GM18517 (cell line): ENCODE measurements at regions not wholly inside any gene's neighbourhood (a gene's known extent, or its start where the extent isn't known, plus 50 kb on each side); places are given as distances from the start of the nearest gene placed in this dataset.

Experiments
- ATAC-seq: cut with Tn5 transposase; IDR thresholded peaks from one replicate; pipeline ENCODE4 v1.9.1; 2021; ENCODE audit warnings: mild to moderate bottlenecking, moderate library complexity; ENCODE audit not compliant: unreplicated experiment

DNA sequence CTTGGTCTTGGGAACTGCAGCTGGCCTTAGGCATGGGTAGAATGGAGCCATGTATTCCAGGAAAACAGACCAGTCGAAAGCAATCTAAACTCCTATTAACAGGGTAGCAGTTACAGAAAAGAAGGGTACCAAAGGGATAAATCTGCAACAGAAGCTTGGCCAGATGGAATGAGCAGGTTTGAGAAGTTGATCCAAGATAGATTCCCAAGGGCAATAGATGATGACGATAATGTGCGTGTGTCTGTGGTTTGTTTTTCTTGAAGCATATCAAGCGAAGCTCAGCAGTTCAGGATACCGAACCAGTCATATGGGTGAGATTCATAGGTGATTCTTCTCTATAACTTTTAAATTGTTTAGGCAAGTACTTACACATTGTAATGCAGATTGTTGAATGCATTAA is 203.8 kb upstream of the SEMA6D start:
- no peak for ATAC-seq

DNA sequence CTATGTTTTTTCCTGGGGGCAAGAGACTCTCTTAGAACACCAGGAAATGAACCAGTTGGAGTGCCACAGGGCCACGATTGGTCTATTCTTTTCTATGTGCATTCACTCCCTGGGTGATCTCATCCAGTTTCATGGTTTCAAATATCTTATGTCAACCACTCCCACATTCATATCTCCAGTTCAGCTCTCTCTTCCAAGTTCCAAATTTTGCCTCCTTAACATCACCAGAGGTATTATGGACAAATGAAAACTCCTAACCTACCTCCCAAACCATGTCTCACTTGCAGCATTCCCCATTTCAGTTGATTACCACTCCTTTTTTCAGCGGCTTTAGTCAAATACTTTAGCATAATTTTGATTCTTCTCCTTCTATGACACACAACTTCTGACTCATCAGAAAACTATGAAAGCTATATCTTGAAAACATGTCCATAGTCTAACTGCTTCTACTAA is 203.1 kb upstream of the SEMA6D start:
- no peak for ATAC-seq

DNA sequence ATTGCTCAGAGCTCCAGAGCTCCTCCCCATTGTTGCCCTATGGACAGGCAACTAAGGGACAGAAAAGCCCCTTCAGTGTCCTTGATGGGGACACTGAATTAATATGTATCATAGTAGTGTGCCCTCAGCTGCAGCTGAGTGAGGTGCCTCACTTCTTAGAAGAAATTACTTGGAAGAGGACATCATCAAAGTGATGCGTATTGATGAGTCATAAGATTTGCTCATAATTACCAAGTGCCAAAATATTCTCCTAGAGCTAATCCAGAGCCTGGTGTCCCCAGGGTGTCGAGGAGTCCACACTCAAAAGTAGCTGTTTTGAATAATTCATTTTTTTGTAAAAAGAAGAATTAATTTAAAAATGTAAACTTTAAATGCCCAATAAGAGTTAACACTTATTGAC is 200.7 kb upstream of the SEMA6D start:
- ATAC-seq = no peak

DNA sequence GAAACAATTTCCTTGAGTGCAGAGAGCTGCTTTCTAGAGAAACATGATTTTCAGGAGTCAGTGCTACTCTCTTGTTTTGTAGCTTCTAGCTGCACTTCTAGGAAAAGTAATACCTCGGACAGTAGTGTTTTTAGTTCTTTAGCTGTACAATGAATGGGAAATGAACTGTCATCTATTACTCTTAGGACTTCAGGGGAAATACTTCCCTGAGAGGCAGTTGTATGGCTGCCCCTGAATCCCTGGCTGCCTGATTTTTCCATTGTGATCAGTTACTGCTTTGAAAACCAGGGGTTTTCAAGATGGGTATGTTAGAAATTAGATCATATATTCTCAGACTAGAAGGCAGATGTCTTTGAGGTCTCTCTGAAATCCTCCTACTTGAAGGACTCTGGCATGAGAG is 200.3 kb upstream of the SEMA6D start:
- ATAC-seq = no peak

DNA sequence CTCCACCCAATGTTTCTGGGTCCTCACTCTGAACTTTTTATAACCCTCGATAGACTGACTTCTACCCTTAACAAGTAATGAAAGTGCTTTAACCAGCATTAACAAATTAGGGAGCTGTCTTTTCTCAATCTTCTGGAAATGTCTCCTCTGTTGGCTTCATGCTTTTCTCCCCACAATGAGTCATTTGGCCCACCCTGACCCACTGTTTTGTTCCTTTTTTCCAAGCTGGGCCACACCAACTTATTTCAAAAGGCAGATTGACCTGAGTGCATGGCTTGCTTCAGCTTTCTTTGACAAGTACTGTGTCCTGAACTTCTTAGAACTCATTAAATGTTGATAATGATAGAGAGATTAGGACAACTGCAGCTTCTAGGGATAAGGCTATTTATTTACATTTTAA is 199.6 kb upstream of the SEMA6D start:
- no peak for ATAC-seq

DNA sequence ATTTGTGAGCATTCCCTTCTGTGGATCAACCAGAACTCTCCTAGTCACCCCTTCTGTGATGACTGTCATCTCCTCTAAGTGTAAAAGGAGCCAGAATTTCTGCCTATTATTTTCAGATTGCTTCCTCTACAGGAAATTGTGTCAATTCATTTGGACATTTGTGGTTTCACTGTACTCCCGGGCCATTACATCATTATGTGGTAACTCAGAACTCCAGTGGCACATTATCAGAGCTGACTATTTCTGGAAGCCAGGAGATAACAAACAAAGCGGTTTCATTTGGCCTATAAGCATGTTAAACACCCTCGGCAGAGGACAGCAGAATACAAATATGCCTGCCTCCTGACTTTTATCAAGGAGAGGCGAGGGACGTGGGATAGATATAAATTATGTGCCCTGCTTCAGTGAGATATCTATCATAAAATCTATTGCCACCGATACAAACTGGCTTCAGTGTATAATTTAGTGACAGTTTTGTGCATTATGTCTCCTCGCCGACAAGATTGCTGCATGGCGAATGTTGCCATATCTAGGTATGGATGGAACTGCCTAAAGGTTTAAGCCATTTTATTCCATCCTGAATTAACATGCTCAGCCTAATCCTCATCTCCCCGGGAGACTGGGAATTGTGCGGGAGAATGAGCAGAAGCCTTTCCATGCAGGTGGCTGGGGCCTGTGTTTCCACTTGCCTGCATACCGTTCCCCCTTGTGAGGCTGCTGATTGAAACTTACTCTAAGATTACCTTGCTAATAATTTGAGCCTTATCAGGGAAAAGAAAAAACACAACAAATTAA is 193.4 kb upstream of the SEMA6D start:
- no peak for ATAC-seq

DNA sequence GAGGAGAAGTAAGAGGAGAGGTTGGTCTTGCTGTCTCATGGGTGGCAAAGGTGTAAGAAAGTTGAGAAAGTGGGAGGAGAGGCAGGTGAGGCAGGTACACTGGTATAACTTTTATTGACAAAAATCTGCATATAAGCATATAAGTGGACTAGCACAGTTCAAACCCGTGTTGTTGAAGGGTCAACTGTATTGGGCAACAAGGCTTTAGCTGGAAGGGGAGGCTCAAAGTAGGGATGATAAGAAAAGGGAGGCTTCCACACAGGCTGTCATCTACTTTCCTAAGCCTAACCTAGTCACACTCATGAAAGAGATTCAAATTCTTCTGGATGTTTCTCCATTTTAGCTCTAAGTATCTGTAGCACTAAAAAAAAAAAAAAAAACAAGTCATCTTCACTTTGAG is 188.1 kb upstream of the SEMA6D start:
- no peak for ATAC-seq

DNA sequence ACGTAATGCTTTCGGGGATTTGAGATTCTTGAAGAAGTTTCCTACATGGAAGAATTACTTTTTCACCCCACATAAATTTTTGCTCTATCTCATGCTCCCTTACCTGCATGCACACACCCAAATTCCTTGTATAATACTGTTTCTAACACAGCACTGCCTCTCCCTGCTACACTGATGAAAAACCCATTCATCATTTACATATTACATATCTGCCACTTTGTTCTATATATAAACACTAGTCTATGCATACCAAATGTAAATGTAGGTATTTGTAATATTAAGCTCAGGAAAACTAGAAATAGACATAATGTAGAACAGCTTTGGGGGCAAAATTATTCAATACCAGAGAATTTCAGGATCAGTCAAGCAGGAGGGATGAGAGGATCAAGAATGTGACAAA is 182.6 kb upstream of the SEMA6D start:
- ATAC-seq = no peak

DNA sequence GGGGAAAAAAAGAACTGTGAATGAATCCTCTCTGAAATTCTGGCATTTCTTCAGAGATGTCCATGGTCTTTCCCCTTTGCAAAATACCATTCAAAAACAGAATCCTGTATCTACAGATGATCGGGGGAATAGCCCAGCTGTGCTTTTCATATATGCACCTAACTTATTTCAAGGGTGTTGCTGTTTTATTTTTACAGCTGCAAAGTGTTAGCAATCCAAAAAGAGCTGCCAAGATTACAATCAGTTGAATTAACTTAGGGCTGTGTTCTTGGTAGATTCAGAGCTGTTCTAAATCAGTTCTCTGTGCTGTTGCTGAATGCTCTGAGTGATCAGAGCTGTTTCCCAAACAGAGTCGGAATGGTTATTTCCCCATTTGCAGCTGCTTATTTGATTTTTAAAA is 175.7 kb upstream of the SEMA6D start:
- ATAC-seq = no peak

DNA sequence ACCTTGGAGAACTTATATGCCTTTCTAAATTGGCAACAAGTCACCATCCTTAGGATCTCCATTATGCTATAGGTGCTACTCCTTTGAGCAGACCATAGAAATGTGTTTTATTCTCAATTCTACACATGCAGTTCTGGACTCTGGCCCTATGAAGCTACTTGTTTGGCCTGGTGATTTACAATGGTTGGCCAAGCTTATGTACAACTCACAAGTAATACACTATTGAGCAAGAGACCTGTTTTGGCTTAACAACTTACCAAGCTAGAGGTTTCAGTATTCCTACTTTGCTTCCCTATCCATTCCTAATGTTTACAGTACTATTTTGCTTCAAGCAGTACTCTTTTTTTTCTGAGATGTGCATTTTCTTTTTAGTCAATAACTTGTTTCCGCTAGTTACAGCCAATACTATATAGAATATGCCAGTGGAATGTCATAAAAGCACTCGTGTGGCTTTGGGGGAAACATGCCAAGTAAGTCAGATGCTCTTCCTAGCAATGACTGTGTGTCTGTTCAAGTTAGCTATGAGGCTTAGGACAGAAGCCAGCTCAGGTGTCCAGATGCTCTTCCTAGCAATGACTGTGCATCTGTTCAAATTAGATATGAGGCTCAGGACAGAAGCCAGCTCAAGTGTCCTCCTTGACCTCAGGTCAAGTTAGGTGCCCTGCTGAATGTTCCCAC is 174.9 kb upstream of the SEMA6D start:
- ATAC-seq = no peak

DNA sequence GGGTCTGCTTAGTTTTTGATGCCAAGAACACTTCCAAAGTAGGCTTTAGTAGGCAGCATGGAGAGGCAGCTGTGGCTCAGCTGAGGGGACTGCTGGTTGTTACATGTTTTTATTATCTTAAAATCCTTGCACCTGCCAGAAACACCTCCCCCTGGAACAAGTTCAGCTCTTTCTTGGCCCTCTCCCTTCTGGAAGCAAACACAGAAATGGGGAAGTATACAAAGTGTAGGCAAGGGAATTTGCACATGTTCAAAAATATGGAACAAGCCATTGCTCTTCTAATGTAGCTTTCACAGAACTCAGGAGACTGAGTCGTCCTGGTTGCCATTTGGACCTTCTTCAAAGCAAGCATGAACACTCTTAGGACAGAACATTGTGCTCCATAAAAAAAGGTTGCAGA is 169.1 kb upstream of the SEMA6D start:
- no peak for ATAC-seq

DNA sequence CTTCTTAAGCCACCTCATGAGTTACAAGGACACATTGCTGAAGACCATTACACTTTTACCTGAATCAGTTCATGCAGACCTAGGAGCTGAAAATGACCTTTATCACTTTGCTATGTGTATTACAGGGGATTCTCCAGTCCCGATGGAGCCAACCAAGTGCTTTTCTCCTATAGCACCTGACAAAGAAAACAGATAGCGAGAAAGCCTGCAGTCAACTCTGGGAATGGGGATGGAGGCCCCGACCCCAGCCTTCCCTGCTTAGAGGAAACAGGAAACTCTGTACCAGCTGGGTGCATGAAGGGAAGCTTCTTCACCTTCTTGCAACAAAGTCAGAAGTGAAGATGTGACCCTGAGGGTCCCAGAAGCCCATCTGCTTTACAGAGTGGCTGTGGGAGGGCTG is 168.3 kb upstream of the SEMA6D start:
- ATAC-seq = no peak

DNA sequence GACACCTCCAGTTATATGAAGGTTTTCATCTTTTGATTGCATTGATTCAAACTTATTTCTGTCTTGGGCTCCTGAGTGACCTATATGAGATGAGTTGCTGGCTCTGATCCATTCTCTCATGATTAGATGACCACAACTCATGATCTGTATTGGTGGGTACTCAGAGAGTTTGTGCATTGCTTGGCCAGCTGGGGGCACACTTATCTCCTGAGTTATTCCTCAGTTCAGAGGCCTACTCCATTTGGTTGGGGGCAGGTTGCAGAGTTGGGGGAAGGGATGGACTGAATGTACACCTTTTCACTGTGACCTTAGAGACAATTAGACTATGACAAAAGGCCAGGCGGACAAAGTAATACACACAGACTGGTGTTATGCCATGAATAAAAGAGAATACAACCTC is 166.2 kb upstream of the SEMA6D start:
- ATAC-seq = no peak

DNA sequence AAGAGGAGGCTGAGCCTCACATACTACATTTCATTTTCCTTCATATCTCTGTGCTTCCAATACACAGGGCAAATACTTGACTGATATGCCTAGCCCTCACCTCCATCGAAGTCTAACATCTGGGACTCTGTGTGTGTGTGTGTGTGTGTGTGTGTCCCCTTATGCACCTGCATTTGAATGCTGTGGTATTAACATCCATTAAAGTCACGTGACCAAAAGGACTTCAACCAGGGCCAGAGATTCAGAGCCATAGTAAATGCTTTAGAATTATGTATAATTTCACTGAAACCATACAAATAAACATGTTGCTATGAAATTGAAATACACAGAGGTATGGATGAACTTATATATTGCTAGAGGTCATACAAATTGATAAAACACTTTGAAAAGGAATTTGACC is 165.8 kb upstream of the SEMA6D start:
- no peak for ATAC-seq

DNA sequence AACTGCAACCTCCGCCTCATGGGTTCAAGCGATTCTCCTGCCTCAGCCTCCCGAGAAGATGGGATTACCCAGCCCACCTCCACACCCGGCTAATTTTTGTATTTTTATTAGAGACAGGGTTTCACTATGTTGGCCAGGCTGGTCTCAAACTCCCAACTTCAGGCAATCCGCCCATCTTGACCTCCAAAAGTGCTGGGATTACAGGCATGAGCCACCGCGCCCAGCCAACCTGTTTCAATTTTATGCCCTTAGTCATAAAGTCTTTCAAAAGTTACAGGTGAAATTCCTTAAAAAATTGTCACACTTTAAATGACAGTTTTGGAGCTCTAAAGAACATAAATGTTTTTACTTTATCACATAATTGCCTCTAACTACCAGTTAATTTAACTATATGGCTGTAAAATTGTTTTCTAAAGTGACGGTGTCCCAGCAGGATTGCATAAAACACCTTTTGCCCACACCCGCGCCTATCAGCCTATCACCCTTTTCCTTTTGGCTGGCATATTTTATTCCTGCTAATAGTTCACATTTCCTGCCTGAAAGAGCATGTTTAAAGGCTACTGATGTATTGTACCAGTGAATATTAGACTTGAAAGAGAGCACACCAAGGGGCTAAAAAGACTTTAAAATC is 164.2 kb upstream of the SEMA6D start:
- ATAC-seq = no peak

DNA sequence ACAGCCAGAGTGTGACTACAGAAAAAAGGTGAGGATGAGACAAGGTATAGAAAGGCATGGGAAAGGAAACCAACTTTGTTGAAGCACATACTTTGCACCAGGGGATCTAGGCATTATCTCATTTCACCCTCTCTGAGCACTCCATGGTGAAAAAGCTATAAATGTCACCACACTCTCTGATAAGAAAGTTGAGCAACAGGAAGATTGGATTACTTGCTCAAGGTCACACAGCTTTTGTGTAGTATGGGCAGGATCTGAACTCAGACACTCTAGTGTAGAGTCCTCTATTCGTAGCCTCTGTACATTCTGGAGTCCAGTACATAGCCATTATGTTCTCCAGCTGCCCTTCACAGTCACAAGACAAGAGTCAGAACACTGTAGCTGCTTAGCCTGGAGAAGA is 163.4 kb upstream of the SEMA6D start:
- ATAC-seq = no peak

DNA sequence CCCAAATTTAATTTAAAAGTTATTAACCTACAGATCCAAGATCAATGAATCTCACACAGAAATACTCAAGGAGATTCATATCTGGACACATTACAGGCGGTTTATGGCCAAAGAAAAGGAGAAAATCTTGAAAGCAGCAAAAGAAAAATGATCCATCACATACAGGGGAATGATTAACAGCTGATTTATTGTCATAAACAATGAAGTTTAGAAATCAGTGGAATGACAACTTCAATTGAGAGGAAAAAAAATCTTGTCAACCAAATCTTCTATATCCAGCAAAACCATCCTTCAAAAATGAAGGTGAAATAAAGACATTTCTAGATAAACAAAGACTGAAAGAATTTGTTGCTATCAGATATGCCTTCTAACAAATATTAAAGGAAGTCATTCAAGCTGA is 156.2 kb upstream of the SEMA6D start:
- no peak for ATAC-seq

DNA sequence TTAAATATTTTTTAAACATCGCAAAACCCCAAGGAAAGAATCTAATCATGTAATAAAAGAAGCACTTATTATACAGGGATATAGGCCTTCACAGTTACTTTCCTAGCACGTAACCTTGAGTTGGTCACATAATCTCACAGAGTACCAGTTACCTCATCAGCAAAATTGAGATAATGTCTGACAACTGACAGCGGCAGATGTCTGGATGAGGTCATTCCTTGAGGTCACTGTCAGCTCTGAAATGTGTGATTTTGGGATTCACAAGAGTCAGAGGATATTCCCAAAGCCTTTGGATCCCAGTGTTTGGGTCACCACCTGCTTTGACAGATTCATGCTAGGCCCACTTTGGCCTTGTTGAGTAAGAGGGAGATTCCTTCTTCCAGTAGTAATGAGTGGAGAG is 151.4 kb upstream of the SEMA6D start:
- no peak for ATAC-seq

DNA sequence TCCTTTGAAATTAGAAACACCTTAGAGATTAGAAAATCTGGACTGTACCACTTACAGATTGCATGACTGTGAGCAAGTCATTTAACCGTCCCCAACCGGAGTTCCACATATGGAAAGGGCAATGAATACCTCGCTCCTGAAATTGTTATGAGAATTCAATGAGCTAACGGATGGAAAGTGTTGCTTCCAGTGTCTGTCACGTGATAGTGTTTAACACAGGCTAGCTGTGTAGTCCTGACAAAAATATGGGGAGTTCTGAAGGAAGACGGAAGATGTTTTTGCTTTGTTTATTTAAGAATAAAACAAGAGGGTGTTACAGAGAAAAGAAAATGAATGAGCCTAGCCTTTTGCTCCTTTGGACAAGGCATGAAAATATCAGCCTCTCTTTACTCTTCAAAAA is 150.7 kb upstream of the SEMA6D start:
- ATAC-seq = no peak

DNA sequence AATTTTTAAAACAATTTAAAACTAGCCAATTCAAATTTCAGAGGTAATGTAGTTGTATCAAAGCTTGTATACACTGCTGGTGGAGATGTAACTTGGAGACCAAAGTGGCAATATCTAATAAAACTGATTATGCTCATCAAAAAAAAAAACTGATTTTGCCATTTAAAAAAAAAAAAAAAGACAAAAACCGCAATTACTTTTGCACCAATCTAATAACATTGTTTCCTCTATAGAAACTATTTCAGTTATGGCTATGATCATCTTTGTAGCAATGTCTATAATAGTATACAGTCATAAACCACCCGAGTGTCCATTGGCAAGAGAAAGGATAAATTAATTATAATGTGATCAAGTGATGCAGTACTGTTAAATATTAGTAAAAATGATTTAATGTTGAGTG is 149.3 kb upstream of the SEMA6D start:
- no peak for ATAC-seq

DNA sequence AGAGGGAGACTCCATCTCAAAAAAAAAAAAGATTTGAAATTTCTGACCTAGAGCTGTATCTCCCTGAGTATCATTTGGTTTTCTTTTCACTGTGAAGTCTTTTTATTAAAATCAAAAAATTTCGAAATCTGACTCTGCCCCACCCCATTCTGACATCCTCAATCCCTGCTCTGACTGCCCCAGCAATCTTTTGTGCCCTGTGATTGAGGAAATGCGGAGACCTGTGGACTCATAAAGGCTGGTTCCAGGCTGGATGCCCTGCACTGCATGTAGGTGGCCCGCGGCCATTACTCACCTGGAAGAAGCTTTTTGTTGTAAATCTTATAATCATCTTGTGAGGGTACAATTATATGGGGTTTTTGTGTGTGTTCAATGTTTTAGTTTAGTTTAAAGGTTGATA is 147.3 kb upstream of the SEMA6D start:
- no peak for ATAC-seq

DNA sequence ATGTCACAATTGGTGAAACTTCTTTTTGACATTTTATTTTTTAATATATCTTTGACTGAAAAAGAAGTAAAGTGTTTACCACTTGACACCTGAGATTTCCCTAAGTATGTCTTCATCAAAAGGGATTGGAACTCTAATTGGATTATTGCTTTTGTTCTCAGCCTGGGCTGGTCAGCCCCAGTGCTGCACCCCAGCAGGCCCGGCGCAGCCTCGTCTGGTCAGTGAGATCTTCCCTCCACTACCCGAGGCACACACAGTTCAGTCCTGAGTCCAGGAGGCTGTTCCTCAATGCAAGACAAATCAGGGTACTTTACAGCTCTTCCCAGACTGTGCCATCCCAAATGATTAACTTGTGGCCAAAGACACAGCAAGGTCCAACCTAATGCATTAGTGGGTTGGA is 146.9 kb upstream of the SEMA6D start:
- ATAC-seq = no peak
